ENCODE measurements at regions not wholly inside any gene's neighbourhood (a gene's known extent, or its start where the extent isn't known, plus 50 kb on each side); places are given as distances from the start of the nearest gene placed in this dataset.

DNA sequence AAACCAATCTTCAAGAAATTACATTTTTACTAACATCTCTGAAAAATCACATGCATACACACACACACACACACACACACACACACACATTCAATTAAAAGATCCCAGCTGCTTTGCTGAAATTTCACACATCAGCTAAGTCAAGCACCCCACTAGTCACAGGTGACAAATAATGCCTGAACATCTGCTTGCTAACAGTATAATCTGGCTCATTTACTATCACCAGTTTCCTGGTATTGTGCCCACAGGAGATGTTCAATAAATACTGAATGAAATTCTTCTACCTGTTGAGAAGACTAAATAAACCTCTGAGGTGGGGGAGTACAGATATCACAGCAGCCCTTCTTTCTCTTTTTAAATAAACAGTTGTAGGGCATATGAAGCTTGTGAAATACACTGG lies 994.0 kb downstream of the ARAP2 start:
- H3K9me3 ChIP-seq = no peaks in the 10 kb centered on the region
- DNase-seq = no peak
- intact Hi-C loops (cut with DNase I; ENCODE audit: low total_unique reads) = no loop called here
- no peaks in the 10 kb centered on the region for H3K27me3 ChIP-seq
- H3K4me1 ChIP-seq = no peaks in the 10 kb centered on the region
- H3K27ac ChIP-seq = no peak overlapping the region
- no peak overlapping the region for H3K4me3 ChIP-seq
- H3K36me3 ChIP-seq (ENCODE audit: low read depth, missing control alignments) = no peaks in the 10 kb centered on the region
- no peak for TF ChIP-seq POLR2A (IDR thresholded peaks at IDR 0.05)
- TF ChIP-seq CTCF (IDR thresholded peaks at IDR 0.05) = no peak

- Histone ChIP-seq H3K9me3 (no peaks in the 10 kb centered on the region), H3K4me1 (no peaks in the 10 kb centered on the region), H3K27me3 (no peaks in the 10 kb centered on the region), H3K4me3 (no peak overlapping the region), H3K36me3 (ENCODE audit: low read depth, missing control alignments) (no peaks in the 10 kb centered on the region), H3K27ac (no peak overlapping the region)
- DNase-seq = no peak
- 29 to 35% methylated on average over 1 of the region's 1 CpG for WGBS, 2 donors
- no peak for TF ChIP-seq POLR2A (IDR thresholded peaks at IDR 0.05)
- no peak for TF ChIP-seq CTCF (IDR thresholded peaks at IDR 0.05)
- intact Hi-C loops (cut with DNase I; ENCODE audit: low total_unique reads) = no loop called here
These were observed 993.6 kb downstream of the ARAP2 start for GRCh38 chr4:35250761-35251160.

- Histone ChIP-seq H3K27ac (no peak overlapping the region), H3K4me3 (no peak overlapping the region), H3K9me3 (no peaks in the 10 kb centered on the region), H3K27me3 (no peaks in the 10 kb centered on the region), H3K36me3 (ENCODE audit: low read depth, missing control alignments) (no peaks in the 10 kb centered on the region), H3K4me1 (no peaks in the 10 kb centered on the region)
- WGBS, 2 donors = 91 to 93% methylated on average over 1 of the region's 1 CpG
- DNase-seq = no peak
- intact Hi-C loops (cut with DNase I; ENCODE audit: low total_unique reads) = no loop called here
- TF ChIP-seq POLR2A (IDR thresholded peaks at IDR 0.05) (no peak), CTCF (IDR thresholded peaks at IDR 0.05) (no peak)
These were observed 992.2 kb downstream of the ARAP2 start for GRCh38 chr4:35252071-35252470.

- 90 to 96% methylated on average over 3 of the region's 3 CpGs for WGBS, 2 donors
- no peak overlapping the region for H3K4me3 ChIP-seq
- H3K9me3 ChIP-seq = no peaks in the 10 kb centered on the region
These were observed 991.4 kb downstream of the ARAP2 start for GRCh38 chr4:35252866-35253265.

More at GRCh38 chr4:35252866-35253265, 991.4 kb downstream of the ARAP2 start:
- H3K27me3 ChIP-seq = no peaks in the 10 kb centered on the region
- no peak overlapping the region for H3K27ac ChIP-seq
- H3K36me3 ChIP-seq (ENCODE audit: low read depth, missing control alignments) = no peaks in the 10 kb centered on the region
- intact Hi-C loops (cut with DNase I; ENCODE audit: low total_unique reads) = no loop called here
- DNase-seq = no peak
- TF ChIP-seq CTCF (IDR thresholded peaks at IDR 0.05) (no peak), POLR2A (IDR thresholded peaks at IDR 0.05) (no peak)
- H3K4me1 ChIP-seq = no peaks in the 10 kb centered on the region
